SJSA1 (cell line): ENCODE measurements at regions not wholly inside any gene's neighbourhood (a gene's known extent, or its start where the extent isn't known, plus 50 kb on each side); places are given as distances from the start of the nearest gene placed in this dataset.

Source experiments
- DNase-seq, 2 experiments: peaks; one replicate each; pipeline ENCODE4 v3.0.0-alpha.2; 2015 to 2020; ENCODE audit warnings: low spot score in 2 of 2, low read depth in 1 of 2
- H3K27ac ChIP-seq: fragments of 250-450 bp; sonication (Bioruptor Pico); 2 replicates; pipeline ENCODE4 v1.5.1; 2020; ENCODE audit warnings: mild to moderate bottlenecking, moderate library complexity
- H3K27me3 ChIP-seq: fragments of 250-450 bp; sonication (Bioruptor Pico); replicated peaks from 2 replicates; pipeline ENCODE4 v1.5.1; 2020; ENCODE audit warnings: mild to moderate bottlenecking, moderate library complexity
- H3K36me3 ChIP-seq: fragments of 250-450 bp; sonication (Bioruptor Pico); 2 replicates; pipeline ENCODE4 v1.5.1; 2020; ENCODE audit warnings: mild to moderate bottlenecking
- H3K4me1 ChIP-seq: fragments of 250-450 bp; sonication (Bioruptor Pico); replicated peaks from 2 replicates; pipeline ENCODE4 v1.6.1; 2021; ENCODE audit warnings: mild to moderate bottlenecking
- H3K4me3 ChIP-seq: fragments of 250-450 bp; sonication (Bioruptor Pico); 2 replicates; pipeline ENCODE4 v1.5.1; 2020; ENCODE audit warnings: mild to moderate bottlenecking
- H3K9me3 ChIP-seq: fragments of 250-450 bp; sonication (Bioruptor Pico); replicated peaks from 2 replicates; pipeline ENCODE4 v1.5.1; 2020; ENCODE audit warnings: mild to moderate bottlenecking

DNA sequence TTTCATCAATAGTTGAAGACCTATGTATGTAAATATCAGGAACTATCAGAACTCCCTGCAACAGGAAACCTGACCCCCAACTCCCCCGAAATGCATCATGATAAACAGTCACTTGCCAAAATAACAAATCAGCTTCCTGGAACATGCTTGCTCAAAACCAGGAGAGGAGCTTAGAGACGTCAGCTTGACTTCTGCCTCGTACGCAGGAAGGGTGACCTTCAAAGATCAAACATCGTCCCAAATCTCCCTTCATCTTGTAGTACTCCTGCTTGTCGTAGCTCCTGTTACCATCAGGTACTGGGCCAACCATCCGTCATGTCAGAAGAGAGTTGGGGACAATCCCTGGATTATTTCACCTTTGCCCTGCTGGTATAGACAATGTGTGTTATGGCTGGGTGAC is 396.1 kb downstream of the GADD45G start:
- H3K4me1 ChIP-seq = peaks cover 10% of the 10 kb centered on the region
- no peak overlapping the region for H3K27ac ChIP-seq
- no peak for DNase-seq
- H3K9me3 ChIP-seq = no peaks in the 10 kb centered on the region
- H3K27me3 ChIP-seq = no peaks in the 10 kb centered on the region
- no peak overlapping the region for H3K4me3 ChIP-seq
- no peaks in the 10 kb centered on the region for H3K36me3 ChIP-seq

DNA sequence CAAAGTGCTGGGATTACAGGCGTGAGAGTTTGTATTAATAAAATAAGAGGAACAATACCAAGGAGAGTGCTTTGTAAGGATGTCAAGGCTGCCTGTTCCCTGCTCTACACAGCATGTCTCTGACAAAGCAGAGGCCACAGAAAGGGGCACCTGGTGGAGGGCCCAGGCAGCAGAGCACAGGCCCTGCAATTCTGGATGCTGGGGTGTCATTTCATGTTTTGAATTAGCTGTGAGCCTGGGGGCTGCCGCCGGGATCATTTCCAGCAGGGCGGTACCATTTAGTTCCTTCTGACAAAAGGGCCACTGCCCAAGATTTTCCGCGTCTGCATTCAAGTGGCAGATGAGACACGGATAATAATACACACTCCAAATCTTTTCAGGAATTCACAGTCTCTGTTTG is 396.9 kb downstream of the GADD45G start:
- Histone ChIP-seq H3K4me3 (no peak overlapping the region), H3K4me1 (peaks cover 10% of the 10 kb centered on the region), H3K27ac (no peak overlapping the region), H3K36me3 (no peaks in the 10 kb centered on the region), H3K9me3 (no peaks in the 10 kb centered on the region), H3K27me3 (no peaks in the 10 kb centered on the region)
- no peak for DNase-seq

DNA sequence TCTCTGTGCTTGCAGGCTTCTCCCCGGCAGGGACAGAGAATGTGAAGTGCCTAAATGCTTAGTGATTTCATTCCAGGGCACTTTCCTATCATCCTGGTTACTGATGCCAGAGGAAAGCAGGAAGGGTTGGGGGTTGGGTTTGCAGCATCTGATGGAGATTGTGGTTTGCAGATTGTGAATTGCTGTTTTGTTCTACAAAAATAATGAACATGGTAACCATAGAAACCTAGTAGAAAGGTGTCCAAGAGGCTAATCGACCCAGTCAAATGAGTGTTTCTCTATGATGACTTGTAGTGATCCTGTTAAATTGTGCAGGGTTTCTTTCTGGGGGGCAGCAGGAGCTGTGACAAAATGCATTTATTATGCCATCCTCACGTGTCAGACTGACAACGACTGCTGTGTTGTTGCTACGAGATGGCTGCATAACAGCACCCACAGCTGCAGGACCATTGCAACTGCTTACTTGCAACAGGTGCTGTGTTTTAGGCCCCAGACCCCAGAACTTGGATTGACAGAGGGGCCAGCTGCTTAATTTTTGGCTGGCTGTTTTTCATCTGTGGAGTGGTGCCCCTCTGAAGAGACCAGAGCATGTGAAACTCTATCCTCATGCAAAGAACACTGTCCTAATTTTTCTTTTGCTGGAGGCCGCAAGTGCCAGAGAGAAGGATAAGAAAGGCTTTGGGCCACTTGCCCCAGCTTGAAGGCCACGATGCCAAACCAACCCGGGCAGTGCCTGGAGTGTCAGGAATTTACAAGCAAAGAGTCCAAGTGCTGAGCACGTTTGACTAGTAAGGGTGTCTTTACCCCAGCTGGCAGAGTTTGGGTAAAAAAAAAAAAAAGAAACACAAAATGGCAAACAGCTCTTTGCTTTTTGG is 397.8 kb downstream of the GADD45G start:
- Histone ChIP-seq H3K4me3 (no peak overlapping the region), H3K36me3 (no peaks in the 10 kb centered on the region), H3K4me1 (peaks cover 17% of the 10 kb centered on the region), H3K9me3 (no peaks in the 10 kb centered on the region), H3K27me3 (no peaks in the 10 kb centered on the region), H3K27ac (no peak overlapping the region)
- DNase-seq = no peak

DNA sequence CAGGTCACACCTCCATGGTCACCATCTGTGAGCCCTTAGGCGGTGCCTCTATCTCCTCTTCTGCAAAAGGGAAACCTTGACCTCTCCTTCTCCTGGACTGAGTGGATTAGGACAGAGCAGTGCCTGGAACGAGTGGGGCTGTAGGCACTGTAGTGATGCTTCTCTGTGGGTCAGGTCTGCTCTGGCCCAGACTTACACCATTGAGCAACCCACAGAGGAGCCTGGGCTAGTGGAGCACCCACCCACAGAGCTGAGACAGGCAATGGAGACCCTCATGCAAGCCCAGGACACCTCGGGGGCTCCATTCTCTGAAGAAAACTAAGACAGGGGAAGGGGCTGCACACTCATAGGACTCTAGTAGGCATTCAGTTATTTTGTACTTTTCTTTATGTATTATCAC is 400.6 kb downstream of the GADD45G start:
- H3K9me3 ChIP-seq = no peaks in the 10 kb centered on the region

DNA sequence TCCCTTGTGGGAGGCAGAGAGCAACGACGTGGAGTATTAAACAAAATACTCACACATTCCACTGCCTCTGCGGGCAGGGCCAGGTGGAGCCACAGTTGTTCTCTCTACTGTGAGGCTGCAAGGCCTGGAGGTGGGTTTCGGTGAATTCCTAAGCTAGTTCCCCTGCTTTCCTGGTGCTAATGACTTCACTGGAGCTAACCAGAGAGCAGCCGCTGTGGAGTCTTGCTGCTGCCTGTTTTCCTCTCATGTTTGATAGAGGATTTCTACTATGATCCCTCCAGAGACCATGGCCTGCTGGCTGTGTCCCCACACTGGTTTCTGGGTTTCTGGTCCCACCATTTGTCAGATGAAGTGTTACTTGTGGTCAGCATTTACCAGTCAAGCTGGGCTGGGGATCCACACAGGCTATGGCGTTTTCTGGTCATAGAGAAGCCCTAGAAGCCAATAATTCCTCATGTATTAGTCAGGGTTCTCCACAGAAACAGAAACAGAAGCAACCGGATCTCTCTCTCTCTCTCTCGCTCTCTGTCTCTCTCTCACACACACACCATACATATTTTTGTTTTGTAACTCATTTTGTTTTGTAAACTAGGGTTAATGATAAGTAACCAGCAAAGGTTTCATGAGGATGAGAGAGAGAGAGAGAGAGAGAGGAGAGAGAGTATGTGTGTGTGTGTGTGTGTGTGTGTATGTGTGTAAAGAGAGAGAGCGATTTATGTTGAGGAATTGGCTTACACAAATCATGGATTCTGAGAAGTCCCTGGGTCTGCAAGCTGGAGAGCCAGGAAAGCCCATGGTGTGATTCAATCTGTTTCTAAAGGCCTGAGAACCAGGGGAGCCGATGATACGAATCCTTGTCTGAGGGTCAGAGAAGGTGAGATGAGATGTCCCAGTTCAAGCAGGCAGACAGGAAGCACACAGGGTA is 403.0 kb downstream of the GADD45G start:
- peak in 1 of 2 experiments; percentile 60 for DNase-seq
- Histone ChIP-seq H3K4me1 (peaks cover 15% of the 10 kb centered on the region), H3K9me3 (no peaks in the 10 kb centered on the region), H3K27me3 (no peaks in the 10 kb centered on the region), H3K36me3 (no peaks in the 10 kb centered on the region), H3K4me3 (no peak overlapping the region), H3K27ac (peak overlapping the region; percentile 67)

More for the DNA sequence above, 400.6 kb downstream of the GADD45G start:
- no peak overlapping the region for H3K27ac ChIP-seq
- no peak for DNase-seq
- H3K4me3 ChIP-seq = no peak overlapping the region
- H3K4me1 ChIP-seq = peaks cover 15% of the 10 kb centered on the region
- no peaks in the 10 kb centered on the region for H3K36me3 ChIP-seq
- H3K27me3 ChIP-seq = no peaks in the 10 kb centered on the region

DNA sequence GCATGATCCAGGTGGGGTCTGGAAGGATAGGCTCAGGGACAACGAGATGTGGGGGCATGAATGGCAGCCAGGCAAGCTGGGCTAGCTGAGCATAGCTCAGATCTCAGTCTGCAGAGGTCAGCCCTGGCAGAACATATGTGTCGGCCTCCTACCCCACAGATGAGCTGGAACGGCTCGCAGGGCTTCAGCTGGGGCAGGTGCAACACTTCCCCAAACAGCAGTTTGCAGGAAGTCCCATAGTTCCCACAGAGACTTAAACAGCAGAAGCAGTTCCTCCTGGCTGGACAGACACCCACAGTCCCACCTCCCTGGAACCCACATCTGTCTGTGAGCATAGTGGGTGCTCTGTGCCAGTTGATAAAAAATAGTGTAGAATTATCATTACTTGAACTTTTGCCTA is 404.6 kb downstream of the GADD45G start:
- no peaks in the 10 kb centered on the region for H3K9me3 ChIP-seq
- H3K4me3 ChIP-seq = no peak overlapping the region
- H3K27ac ChIP-seq = no peak overlapping the region
- no peak for DNase-seq
- no peaks in the 10 kb centered on the region for H3K27me3 ChIP-seq
- H3K4me1 ChIP-seq = peaks cover 15% of the 10 kb centered on the region
- H3K36me3 ChIP-seq = no peaks in the 10 kb centered on the region

DNA sequence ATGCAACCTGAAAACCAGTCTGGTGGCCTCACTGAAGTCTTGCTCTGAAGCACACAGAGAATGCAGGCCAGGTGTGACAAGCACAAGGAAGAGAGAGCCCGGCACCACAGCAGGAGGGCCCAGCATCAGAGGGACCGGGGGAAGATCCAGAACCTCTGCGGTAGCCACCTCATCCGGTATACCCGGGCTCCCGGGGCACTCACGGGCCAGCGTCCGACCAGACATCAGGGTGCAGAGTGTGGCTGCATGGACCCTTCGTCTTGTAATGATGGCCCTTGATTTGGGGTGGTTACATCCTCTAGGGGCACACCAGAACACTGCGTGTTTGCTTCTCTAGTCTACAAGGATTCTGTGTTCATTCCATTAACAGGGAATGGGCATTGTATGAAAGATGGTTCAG is 406.0 kb downstream of the GADD45G start:
- no peaks in the 10 kb centered on the region for H3K9me3 ChIP-seq
- no peak overlapping the region for H3K4me3 ChIP-seq
- DNase-seq = no peak
- H3K4me1 ChIP-seq = peaks cover 15% of the 10 kb centered on the region
- H3K36me3 ChIP-seq = no peaks in the 10 kb centered on the region
- no peak overlapping the region for H3K27ac ChIP-seq
- no peaks in the 10 kb centered on the region for H3K27me3 ChIP-seq

DNA sequence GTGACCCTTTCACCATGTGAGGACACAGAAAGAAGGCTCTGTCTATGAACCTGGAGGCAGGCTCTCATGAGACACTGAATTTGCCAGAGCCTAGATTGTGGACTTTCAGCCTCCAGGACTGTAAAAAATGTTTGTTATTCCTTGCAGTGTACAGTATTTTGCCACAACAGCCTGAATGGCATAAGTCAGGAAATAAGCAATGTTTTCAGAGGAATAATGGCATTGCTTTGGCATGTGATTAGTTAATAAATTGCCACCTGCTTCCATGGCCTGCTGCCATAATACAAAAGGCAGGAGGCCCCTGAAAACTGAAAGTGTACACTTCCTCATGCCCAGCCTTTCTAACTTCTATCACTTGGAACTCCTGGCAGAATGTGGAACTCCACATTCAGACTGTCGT is 408.1 kb downstream of the GADD45G start:
- no peaks in the 10 kb centered on the region for H3K27me3 ChIP-seq
- H3K4me1 ChIP-seq = peaks cover 5% of the 10 kb centered on the region
- DNase-seq = no peak
- no peaks in the 10 kb centered on the region for H3K36me3 ChIP-seq
- no peak overlapping the region for H3K4me3 ChIP-seq
- H3K9me3 ChIP-seq = no peaks in the 10 kb centered on the region
- no peak overlapping the region for H3K27ac ChIP-seq

DNA sequence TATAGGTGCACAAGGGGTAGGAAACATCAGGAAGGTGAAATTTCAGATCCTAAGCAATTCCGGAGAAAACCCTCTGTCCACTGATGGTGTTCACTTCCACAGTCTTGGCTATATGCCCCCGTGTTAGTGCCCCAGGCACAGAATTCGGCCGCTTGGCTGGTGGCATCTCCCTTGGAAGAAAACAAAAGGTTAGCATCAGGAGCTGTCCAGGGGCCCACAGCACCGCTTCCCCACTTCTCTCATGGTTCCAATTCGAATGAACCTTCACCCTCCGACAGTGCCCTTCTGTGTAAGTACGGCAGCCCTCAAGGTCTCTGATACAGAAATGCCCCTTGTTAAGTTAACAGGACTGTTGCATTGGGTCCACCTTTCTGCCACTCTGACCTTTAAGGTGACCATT is 409.0 kb downstream of the GADD45G start:
- Histone ChIP-seq H3K27me3 (no peaks in the 10 kb centered on the region), H3K4me3 (no peak overlapping the region), H3K27ac (no peak overlapping the region), H3K36me3 (no peaks in the 10 kb centered on the region), H3K4me1 (no peaks in the 10 kb centered on the region), H3K9me3 (no peaks in the 10 kb centered on the region)
- no peak for DNase-seq

DNA sequence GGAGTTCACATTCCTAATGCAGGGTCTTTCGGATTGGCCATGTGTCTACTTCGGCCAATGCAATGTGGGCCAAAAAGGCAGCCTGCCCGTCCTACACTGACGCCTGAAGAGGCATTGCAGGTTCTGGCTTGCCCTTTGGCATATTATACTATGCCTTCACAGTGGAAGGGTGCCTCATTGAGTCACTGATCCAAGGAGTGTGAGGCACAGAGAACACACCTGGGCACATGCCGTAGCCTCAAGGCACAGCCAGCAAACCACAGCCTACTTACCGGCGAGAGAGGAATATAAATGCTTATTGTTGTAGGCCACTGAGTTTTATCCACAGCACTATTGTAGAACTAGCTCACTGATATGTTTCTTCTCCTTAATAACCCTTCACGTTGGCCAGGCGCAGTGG is 409.6 kb downstream of the GADD45G start:
- Histone ChIP-seq H3K4me1 (no peaks in the 10 kb centered on the region), H3K36me3 (no peaks in the 10 kb centered on the region), H3K9me3 (no peaks in the 10 kb centered on the region), H3K27ac (no peak overlapping the region), H3K27me3 (no peaks in the 10 kb centered on the region), H3K4me3 (no peak overlapping the region)
- no peak for DNase-seq

DNA sequence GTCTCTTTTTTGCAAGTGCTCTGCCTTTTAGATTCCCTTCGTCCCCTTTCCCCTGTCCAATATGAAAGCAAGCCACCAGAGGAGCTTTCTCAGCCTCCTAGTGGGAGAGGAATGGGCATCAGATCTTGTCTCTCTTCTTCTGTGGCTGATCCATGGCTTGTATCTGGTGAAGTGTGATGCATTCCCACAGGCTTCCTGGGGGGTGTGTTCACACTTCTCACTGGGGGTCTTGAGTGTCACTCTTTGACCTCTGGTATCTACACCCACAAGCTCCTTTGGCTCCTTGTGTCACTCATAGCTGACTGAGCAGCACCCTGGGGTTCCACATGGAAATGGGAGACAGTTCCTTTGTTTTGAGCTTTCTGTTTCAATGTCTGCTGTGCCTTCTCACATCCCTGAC is 411.5 kb downstream of the GADD45G start:
- Histone ChIP-seq H3K27me3 (no peaks in the 10 kb centered on the region), H3K27ac (no peak overlapping the region), H3K4me1 (no peaks in the 10 kb centered on the region), H3K36me3 (no peaks in the 10 kb centered on the region), H3K9me3 (no peaks in the 10 kb centered on the region), H3K4me3 (no peak overlapping the region)
- DNase-seq = no peak

DNA sequence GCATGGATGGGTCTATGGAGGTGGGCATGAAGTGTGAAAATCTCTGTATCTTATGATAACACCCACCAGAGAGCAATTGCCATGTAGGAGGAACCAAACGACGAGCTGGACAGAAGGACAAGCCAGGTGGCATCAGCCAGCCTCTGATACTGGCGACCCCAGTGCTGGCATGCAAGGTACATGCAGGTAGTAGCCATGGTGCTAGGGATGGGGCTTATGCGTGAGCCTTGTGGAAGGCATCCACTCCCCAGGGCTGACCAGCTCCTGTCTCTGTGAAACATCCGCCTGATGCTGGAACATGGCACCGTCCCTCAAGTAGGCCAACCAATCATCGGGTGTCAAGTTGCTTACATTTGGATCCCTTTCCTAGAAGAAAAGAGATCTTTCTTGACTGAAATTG is 412.9 kb downstream of the GADD45G start:
- no peaks in the 10 kb centered on the region for H3K9me3 ChIP-seq
- H3K27ac ChIP-seq = no peak overlapping the region
- DNase-seq = no peak
- H3K36me3 ChIP-seq = no peaks in the 10 kb centered on the region
- no peaks in the 10 kb centered on the region for H3K27me3 ChIP-seq
- H3K4me3 ChIP-seq = no peak overlapping the region
- H3K4me1 ChIP-seq = no peaks in the 10 kb centered on the region

DNA sequence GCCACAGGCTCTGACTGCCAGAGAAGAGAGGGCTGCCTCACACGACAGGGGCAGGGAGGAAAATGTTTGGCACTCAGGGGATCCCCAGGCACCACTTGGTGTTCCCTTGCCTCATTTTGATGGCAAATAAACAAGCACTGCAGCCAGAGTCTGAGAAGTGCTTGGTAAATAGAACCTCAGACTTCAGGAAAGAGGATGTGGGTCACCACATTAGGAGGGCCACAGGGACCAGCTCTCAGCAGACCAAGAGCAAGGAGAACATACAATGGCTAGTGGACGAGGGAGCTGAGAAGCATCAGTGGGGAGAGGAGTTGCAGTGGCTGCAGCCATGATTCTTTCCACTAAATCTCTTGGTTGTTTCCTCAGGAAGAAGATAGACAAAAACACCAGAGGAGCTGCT is 413.9 kb downstream of the GADD45G start:
- Histone ChIP-seq H3K36me3 (no peaks in the 10 kb centered on the region), H3K27me3 (no peaks in the 10 kb centered on the region), H3K4me1 (no peaks in the 10 kb centered on the region), H3K27ac (no peak overlapping the region), H3K9me3 (no peaks in the 10 kb centered on the region), H3K4me3 (no peak overlapping the region)
- no peak for DNase-seq

DNA sequence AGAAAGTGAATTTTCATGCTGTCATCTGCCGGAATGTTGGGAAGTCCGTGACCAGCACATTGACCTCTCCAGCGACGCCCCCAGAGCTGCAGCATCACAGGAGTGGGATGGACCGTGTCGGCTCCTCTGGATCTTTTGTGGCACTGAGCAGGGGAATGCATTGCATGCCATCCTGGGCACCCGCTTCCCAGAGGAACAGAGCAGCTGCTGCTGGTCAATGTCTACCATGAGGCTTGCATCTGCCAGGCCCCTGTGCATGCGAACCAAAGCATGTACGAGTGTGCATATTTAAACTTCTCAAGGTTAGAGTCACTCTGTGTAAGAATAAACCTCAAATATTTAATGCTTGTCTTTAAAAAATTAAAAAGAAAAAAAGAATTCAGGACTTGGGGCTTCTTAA is 414.8 kb downstream of the GADD45G start:
- no peaks in the 10 kb centered on the region for H3K9me3 ChIP-seq
- H3K4me1 ChIP-seq = no peaks in the 10 kb centered on the region
- H3K27ac ChIP-seq = no peak overlapping the region
- H3K36me3 ChIP-seq = no peaks in the 10 kb centered on the region
- no peak for DNase-seq
- H3K4me3 ChIP-seq = no peak overlapping the region
- H3K27me3 ChIP-seq = no peaks in the 10 kb centered on the region
